Mesenteric fat pad (tissue), 1 donor: ENCODE measurements at regions not wholly inside any gene's neighbourhood (a gene's known extent, or its start where the extent isn't known, plus 50 kb on each side); places are given as distances from the start of the nearest gene placed in this dataset.

Source experiments
- DNase-seq: peaks from one replicate; pipeline ENCODE4 v3.0.0-alpha.2; 2020; ENCODE audit warnings: low spot score
- donor health status: DM: yes; HTN: yes; CAD: no.

DNA sequence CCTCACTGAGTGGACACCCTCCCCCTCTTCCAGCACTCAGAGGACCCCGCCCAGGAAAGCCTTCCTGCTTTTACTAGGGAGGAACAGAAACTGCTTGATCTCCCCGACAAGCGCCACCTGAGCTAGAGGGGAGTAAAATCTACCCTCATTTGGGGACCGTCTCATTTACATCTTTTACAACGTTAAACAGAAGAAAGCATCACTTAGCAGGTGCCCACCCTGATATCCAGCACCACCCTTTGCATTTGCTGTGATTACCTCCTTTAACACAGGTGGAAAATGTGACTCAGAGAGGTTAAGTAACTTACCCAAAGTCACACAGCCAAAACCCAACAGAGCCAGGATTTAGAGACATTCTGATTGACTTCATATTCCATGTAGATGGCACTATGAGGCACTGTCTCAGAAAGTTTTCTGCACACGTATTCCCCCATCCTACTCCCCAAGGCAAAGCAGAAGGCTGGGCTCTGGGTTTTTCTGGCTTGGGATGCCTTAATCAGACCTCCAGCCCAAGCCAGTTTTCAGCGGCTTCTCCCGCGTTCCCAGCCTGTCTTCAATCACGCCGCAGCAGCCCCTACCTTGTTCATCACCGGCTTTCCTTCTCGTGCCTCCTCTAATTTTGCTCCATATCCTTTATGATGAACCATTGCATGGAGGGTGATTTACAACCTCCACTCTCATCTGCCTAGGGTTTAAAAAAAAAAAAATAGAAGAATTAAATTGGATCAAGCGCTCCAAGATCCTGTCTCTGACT lies 314.6 kb upstream of the PROK2 start:
- no peak for DNase-seq

DNA sequence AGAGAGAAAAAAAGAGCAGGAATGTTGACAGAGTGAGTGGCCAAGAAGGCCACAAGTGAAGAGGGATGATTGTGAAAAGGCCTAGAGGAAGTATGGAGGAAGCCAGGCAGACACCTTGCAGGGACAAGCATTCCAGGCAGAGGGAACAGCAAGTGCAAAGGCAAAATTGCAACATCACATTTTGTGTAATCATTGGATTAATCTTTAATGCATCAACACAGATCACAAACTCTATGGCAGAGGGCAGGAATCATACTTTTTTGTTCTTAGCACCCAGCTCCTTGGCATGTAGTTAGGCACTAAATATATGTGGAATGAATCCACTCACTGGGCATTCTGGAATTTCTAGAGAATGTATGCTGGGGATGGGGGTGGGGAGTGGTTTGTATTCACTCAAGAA lies 312.1 kb upstream of the PROK2 start:
- no peak for DNase-seq

- DNase-seq, result no peak
Measured at GRCh38 chr3:72095521-72095920, 310.6 kb upstream of the PROK2 start.

DNA sequence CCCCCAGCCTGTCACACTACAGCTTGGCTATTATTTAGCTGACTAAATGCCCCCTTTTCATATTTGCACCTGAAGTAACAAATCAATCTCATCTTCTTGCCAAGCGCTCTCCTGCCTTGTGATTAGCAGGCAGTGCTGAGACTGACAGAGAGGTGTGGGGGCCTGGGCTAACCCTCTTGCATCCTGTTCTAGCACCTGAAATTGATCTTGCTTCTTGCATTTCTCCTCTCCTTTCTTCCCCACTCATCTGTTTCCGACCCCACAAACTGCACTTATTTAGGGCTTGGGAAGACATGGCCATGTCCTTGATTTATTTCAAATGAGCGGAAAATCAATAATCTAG lies 309.0 kb upstream of the PROK2 start:
- DNase-seq, result no peak

DNA sequence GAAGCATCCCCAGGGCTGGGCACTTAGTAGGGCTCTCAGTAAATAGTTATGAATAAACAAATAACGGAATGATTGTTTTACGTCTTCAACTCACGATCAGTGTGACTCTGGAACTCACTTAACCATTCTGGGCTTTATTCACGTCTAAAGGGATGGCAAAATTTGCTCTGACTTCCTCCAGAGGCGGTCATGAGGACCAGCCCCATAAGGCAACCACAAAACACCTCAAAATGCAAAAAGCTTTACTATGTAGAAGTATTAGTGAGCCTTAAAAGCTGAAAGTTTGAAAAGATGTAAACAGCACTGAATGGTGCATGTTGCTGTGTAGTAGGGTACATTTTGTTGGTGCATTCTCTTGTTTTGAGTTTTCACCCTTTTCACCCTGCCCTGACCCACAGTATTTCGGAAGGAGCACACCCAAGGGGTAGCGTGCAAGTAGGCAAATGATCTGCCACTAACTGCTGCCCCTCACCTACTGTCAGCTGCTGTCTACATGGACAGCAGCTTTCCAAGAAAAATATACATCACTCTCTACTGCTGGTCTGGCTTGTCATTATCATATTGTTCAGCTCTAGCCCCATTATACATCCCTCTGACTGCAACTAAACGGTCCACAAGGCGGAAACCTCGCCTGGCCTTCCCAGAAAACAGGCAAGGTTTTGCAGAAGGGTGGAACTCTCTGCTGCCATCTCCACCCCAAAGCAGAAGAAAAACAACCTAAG lies 308.5 kb upstream of the PROK2 start:
- DNase-seq, result no peak

DNA sequence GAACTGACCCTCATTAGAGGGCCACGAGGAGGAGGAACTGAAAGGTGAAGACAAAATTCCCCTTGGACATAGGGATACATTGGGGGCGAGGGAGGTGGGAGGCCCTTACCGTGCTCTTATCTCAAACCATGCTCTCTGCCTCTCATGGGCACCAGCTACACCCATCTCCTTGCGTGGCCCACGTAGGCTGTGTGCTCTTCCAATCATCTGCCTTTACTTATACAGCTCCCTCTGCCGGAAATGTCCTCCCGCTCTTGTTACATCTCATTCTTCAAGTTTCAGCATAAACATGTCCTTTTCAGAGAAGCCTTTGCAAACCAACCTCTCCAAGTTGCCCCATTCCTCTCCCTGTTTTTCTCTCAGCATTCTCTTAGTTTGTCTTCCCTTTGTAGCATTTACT lies 307.8 kb upstream of the PROK2 start:
- no peak for DNase-seq

DNA sequence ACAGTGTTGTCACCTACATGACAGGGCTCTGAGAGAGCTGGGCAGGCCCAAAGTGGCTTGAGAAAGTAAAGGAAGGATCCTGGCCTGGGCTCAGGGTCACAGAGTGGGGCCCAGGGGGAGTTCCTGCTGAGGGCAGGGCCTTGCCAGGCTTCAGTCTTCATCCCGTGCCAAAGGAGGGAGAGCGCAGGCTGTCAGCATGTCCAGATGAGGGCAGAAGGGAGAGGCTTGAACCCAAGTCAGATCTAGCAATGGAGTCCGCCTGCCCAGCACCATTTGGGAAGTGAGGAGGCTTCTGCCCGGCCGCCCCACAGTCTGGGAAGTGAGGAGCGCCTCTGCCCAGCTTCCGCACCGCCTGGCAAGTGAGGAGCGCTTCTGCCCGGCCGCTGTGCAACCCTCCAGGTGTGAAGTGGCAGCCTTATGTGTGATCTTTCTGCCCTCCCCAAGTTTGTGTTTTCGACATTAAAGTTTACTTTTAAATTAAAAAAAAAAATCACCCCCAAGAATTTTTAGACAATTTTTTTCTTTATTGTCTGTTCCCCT lies 303.6 kb upstream of the PROK2 start:
- DNase-seq, result no peak

GRCh38 chr3:72087420-72087819 lies 302.5 kb upstream of the PROK2 start:
- no peak for DNase-seq

- DNase-seq, result no peak
Measured at GRCh38 chr3:72086743-72087087, 301.8 kb upstream of the PROK2 start.

DNA sequence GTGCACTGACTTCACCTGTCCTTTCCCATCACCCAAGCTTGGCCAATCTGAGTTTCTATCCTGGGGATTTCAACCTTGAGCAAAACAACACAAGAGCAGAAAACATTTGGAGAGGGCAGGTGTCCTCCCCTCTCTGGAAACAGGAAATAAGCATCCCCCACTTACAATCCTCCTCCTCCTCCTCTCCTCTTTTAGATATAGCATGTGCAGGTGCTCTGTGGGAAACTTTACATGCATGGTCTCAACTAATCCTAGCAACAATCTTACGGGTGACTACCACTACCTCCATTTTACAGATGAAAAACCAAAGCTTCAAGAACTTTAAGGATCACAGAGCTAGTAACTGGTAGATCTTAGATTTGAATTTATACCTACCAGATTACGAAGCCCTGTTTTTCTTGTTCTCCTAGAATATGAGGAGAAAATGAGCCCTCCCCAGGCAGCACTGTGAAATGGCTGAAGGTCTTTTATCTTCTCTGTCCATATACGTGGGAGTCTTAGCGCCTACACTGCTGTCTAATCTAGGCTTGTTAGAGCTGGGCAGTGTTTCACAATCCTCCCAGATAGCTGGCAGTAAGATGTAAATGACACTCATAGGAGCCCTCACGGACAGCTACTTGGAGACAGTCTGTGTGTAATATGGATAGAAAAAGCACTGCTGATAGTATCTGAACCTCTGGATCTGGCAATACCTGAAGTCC lies 301.2 kb upstream of the PROK2 start:
- DNase-seq, result no peak

DNA sequence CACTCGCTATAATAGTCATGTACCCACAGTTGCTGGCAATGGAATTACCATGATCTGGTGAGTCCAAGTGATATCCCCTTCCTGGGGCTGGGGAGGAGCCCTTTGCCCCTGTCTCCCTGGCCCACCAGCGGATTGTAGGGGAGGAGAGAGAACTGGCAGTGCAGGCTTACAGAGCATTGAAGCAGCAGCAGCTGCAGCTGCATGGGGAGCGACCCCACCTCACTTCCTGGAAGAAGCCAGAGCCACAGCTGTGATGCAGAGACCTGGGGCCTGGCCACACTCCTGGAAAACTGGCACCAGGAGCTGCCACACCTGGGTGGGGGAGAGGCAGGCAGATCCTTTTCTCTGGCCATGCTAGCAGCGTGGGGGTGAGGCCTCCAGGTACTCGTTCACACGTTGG lies 300.1 kb upstream of the PROK2 start:
- DNase-seq, result no peak

DNA sequence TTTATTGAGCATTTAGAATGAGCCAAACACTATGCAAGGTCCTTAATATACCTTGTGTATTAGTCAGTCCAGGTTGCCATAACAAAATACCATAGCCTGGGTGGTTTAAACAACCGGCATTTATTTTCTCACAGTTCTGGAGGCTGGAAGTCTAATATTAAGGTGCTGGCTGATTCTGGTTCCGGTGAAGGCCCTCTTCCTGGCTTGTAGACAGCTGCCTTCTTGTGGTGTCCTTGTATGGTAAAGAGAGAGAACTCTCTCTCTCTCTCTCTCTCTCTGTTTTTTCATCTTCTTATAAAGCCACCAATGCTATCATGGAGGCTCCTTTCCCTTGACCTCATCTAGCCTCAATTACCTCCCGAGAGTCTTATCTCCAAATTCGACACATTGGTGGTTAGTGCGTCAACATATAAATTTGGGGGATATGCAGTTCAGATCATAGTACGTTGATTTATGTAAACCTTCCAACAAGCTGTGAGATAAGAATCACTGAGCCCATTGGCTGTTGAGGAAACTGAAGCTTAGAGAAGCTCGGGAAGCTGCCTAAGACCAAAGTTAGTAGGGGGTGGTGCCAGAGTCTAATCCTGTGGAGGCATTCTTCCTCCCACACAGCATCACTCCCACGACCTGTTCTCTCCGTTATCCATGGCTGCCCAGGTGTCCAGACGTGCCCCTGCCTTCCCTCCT lies 298.0 kb upstream of the PROK2 start:
- no peak for DNase-seq

DNA sequence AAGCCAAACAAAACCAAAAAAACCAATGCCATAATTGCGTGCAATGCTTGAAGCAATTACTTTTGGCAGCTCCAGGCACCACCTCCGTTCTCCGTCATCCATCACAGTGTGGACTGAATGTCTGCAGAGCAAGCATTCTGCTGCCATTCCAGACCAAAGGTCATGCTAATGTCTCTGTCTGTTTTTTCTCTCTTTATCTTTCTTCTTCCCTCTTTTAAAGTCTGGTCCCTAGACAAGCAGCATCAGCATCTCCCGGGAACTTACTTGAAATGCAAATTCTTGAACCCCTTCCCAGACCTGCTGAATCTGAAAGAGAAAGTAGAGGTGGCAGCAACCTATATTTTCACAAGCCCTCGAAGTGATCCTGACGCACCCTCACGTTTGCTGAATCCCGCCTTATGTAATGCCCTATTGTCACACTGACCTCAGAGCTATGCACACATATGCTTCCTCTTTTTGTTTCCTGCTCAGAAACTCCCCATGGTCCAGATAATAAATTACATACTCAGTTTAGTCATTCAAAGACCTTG lies 297.3 kb upstream of the PROK2 start:
- no peak for DNase-seq

DNA sequence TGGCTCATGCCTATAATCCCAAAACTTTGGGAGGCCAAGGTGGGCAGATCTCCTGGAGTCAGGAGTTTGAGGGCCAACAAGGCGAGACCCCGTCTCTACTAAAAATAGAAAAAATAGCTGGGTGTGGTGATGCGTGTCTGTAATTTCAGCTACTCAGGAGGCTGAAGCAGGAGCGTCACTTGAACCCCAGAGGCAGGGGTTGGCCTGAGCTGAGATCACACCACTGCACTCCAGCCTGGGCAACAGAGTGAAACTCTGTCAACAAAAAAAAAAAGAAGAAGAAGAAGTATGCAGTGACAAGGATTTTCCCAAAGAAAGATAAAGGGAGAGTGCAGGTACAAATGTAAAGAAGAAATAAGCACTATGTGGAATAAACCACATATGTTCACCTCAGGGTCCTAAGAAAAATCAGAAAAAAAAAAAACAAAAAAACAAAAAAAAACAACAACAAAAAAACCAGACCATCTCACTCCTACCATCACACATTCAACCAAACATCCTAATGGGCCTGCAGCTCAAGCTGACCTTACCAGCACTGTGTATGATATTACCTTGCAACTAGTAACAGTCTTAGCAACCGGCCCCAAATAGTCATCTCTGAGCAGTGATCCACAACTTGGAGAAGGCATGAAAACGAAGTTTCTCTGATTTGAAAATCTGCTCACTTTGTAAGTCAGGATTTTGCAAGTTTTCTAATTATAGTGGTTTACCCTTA lies 296.7 kb upstream of the PROK2 start:
- DNase-seq, result no peak

GRCh38 chr3:72080800-72081199 lies 295.9 kb upstream of the PROK2 start:
- DNase-seq, result no peak

DNA sequence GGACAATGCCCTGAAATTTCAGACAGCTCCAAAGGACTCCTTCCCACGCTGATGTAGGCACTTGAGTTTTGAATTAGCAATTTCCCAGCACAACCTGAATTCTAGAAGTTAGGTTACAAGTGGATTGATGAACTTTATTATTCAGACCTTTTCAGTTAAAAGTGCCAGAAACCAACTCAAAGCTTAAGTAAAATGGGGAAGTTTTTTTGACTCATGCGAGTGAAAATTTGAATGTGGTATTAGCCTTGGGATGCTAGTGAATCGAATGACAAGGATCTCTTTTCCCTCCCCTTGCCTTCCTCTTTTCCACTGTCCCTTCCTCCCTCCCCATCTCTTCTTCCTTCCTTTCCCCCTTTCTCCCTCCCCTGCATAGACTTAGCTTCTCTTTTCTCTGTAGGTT lies 295.1 kb upstream of the PROK2 start:
- no peak for DNase-seq

GRCh38 chr3:72079369-72079872 lies 294.5 kb upstream of the PROK2 start:
- no peak for DNase-seq

- no peak for DNase-seq
Measured at GRCh38 chr3:72078676-72079368, 293.9 kb upstream of the PROK2 start.

DNA sequence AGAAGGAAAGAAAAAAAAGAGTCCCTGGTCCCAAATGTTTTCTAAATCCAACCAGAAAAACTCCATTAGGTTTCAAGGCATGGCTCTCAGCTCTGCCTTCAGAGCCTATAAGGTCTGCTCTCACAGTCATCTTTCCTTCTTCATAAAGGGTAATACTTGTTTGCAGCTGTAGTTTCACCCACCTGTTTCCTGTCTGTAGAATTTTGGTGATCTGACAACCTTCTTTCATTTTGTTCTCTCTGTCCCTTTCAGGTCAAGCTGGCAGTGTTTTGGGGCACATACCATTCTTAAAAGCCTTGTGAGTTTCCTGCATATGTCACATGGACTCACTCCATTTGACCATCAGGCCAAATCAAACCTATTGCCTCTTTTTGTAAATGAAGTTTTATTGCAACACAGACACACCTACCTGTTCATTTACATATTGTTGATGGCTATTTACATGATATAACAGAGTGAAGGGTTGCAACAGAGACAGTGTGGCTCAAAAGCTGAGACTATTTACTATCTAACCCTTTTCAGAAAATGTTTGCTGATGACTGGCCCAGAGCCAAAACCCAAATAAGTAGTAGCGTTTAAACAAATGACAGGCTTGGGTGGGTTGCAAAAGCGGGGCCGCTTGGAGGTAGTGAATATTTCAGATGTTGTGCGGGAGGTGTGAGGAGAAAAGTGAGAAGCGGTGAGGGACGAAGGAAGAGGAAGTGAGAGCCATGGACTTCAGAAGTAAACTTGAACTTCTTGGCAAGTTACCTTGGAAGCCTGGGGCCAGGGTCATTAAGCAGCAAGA lies 292.7 kb upstream of the PROK2 start:
- no peak for DNase-seq
